ENCODE measurements at regions not wholly inside any gene's neighbourhood (a gene's known extent, or its start where the extent isn't known, plus 50 kb on each side); places are given as distances from the start of the nearest gene placed in this dataset.
"Not testable (repeated sequence)": the region's sequence is repeated elsewhere in the genome, so short reads cannot be mapped to it uniquely, and the experiment has no call there.

DNA sequence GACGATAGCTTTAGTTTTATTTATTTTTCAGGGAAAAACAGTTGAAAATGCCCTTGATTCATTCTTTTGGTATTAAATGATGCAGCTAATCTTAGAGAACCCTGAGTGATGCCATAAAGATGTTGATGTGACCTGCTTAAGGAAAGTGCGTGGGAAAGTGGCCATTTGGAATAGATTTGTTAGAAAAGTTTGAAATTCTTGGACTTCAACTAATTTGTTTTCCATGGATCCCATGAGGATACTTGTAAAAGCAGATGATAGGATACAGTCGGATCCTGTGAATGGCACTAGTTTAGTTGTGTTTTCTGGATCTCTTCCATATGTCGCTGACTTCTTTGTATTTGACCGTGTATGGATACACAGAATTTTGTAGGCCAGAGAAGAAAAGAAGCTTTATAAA, 69.0 kb downstream of the SEPTIN7 start:
- Histone ChIP-seq H3K27me3 (no peaks in the 10 kb centered on the region), H3K27ac (no peak overlapping the region), H3K36me3 (peaks cover 0 to 7% (median 0%) of the 10 kb centered on the region in 3 donors), H3K4me1 (peaks cover 0 to 4% (median 0%) of the 10 kb centered on the region in 4 donors), H3K4me3 (no peak overlapping the region), H3K9me3 (no peaks in the 10 kb centered on the region)
- DNase-seq = no peak
- TF ChIP-seq CTCF (IDR thresholded peaks at IDR 0.05) (no peak), POLR2A (IDR thresholded peaks at IDR 0.05) (no peak)

GRCh38 chr7:35871856-35872255, 71.0 kb downstream of the SEPTIN7 start:
- no peak for TF ChIP-seq POLR2A (IDR thresholded peaks at IDR 0.05)
- TF ChIP-seq CTCF (IDR thresholded peaks at IDR 0.05) = no peak
- Histone ChIP-seq H3K36me3 (peaks cover 0 to 7% (median 0%) of the 10 kb centered on the region in 3 donors), H3K4me1 (peaks cover 0 to 6% (median 0%) of the 10 kb centered on the region in 4 donors), H3K27me3 (no peaks in the 10 kb centered on the region), H3K4me3 (no peak overlapping the region), H3K27ac (no peak overlapping the region), H3K9me3 (no peaks in the 10 kb centered on the region)
- no peak for DNase-seq

GRCh38 chr7:35874886-35875285, 74.0 kb downstream of the SEPTIN7 start:
- Histone ChIP-seq H3K36me3 (peaks cover 0 to 11% (median 0%) of the 10 kb centered on the region in 3 donors), H3K27me3 (no peaks in the 10 kb centered on the region), H3K4me1 (peaks cover 0 to 6% (median 0%) of the 10 kb centered on the region in 4 donors), H3K27ac (no peak overlapping the region), H3K9me3 (no peaks in the 10 kb centered on the region), H3K4me3 (no peak overlapping the region)
- DNase-seq = no peak
- TF ChIP-seq CTCF (IDR thresholded peaks at IDR 0.05) = no peak
- TF ChIP-seq POLR2A (IDR thresholded peaks at IDR 0.05) = no peak

- H3K4me3 ChIP-seq = no peak overlapping the region
- H3K9me3 ChIP-seq = no peaks in the 10 kb centered on the region
- no peak for DNase-seq
- no peak overlapping the region for H3K27ac ChIP-seq
- H3K27me3 ChIP-seq = no peaks in the 10 kb centered on the region
- peaks cover 0 to 6% (median 0%) of the 10 kb centered on the region in 4 donors for H3K4me1 ChIP-seq
- TF ChIP-seq POLR2A (IDR thresholded peaks at IDR 0.05) (no peak), CTCF (IDR thresholded peaks at IDR 0.05) (no peak)
- H3K36me3 ChIP-seq = peaks cover 0 to 11% (median 0%) of the 10 kb centered on the region in 3 donors
These were observed 74.4 kb downstream of the SEPTIN7 start for GRCh38 chr7:35875292-35875691.

- H3K9me3 ChIP-seq = no peaks in the 10 kb centered on the region
- peaks cover 0 to 24% (median 0%) of the 10 kb centered on the region in 3 donors for H3K36me3 ChIP-seq
- TF ChIP-seq POLR2A (IDR thresholded peaks at IDR 0.05) = no peak
- no peak for TF ChIP-seq CTCF (IDR thresholded peaks at IDR 0.05)
- no peaks in the 10 kb centered on the region for H3K27me3 ChIP-seq
- DNase-seq = no peak
- peaks cover 0 to 6% (median 0%) of the 10 kb centered on the region in 4 donors for H3K4me1 ChIP-seq
- no peak overlapping the region for H3K4me3 ChIP-seq
- no peak overlapping the region for H3K27ac ChIP-seq
These were observed 77.5 kb downstream of the SEPTIN7 start for GRCh38 chr7:35878351-35878750.

- peaks cover 0 to 46% (median 0%) of the 10 kb centered on the region in 3 donors for H3K36me3 ChIP-seq
- DNase-seq, H3K4me1 ChIP-seq, H3K27ac ChIP-seq, H3K27me3 ChIP-seq, H3K4me3 ChIP-seq, H3K9me3 ChIP-seq: not testable (repeated sequence)
These were observed 86.6 kb downstream of the SEPTIN7 start for GRCh38 chr7:35887430-35887829.

Measured in Peyer's patch (tissue), 4 donors.